Mesothelial cell of epicardium (in vitro differentiated cells): ENCODE measurements at regions not wholly inside any gene's neighbourhood (a gene's known extent, or its start where the extent isn't known, plus 50 kb on each side); places are given as distances from the start of the nearest gene placed in this dataset.

Source experiments
- DNase-seq, 2 experiments: peaks; one replicate each; pipeline ENCODE4 v3.0.0; 2021; ENCODE audit warnings: low spot score in 2 of 2; ENCODE audit not compliant: unreplicated experiment in 2 of 2
- H3K27ac Mint-ChIP-seq: 2 replicates; pipeline ENCODE4 v1.8.0; 2021; ENCODE audit warnings: mixed read lengths
- H3K27me3 Mint-ChIP-seq: 2 replicates; pipeline ENCODE4 v1.8.0; 2021; ENCODE audit warnings: low read depth, mixed read lengths
- H3K36me3 Mint-ChIP-seq: 2 replicates; pipeline ENCODE4 v1.8.0; 2021; ENCODE audit warnings: mixed read lengths
- H3K4me1 Mint-ChIP-seq: 2 replicates; pipeline ENCODE4 v1.8.0; 2021; ENCODE audit warnings: mixed read lengths
- H3K4me3 Mint-ChIP-seq: 2 replicates; pipeline ENCODE4 v1.8.0; 2021; ENCODE audit warnings: mild to moderate bottlenecking, moderate library complexity, mixed read lengths
- H3K9me3 Mint-ChIP-seq: 2 replicates; pipeline ENCODE4 v1.8.0; 2021; ENCODE audit warnings: mixed read lengths
- TF ChIP-seq, protein P1 (sequence below): fragments of 200-600 bp; sonication (generic); IDR thresholded peaks from one replicate; pipeline ENCODE4 v1.5.0; 2021; ENCODE audit warnings: antibody characterized with exemption; ENCODE audit not compliant: unreplicated experiment

DNA sequence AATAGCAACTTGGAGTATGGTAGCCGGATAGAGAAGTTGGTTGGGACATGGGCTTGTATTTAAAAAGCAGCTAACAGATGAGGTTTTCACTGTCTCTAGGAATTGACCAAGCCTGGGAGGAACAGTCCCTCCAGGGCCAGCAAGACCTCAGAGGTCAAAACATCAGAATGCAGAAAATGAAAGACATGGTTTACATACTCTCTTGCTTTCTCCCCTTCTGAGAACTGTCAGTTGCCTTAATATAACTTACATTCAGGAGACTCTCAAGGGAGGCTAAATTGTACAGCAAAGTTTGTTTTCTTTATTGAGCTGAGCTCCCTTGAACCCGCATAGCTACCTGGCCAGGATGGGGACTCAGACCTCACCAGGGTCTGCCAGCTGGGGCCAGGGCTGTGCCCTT is 179.3 kb downstream of the GAS1 start:
- peaks cover 21% of the 10 kb centered on the region for H3K4me1 Mint-ChIP-seq
- H3K4me3 Mint-ChIP-seq: no peak overlapping the region
- H3K27me3 Mint-ChIP-seq: no peaks in the 10 kb centered on the region
- peaks cover 6% of the 10 kb centered on the region for H3K9me3 Mint-ChIP-seq
- no peaks in the 10 kb centered on the region for H3K36me3 Mint-ChIP-seq
- no peak for DNase-seq
- H3K27ac Mint-ChIP-seq: no peak overlapping the region
- TF ChIP-seq, protein P1, sequence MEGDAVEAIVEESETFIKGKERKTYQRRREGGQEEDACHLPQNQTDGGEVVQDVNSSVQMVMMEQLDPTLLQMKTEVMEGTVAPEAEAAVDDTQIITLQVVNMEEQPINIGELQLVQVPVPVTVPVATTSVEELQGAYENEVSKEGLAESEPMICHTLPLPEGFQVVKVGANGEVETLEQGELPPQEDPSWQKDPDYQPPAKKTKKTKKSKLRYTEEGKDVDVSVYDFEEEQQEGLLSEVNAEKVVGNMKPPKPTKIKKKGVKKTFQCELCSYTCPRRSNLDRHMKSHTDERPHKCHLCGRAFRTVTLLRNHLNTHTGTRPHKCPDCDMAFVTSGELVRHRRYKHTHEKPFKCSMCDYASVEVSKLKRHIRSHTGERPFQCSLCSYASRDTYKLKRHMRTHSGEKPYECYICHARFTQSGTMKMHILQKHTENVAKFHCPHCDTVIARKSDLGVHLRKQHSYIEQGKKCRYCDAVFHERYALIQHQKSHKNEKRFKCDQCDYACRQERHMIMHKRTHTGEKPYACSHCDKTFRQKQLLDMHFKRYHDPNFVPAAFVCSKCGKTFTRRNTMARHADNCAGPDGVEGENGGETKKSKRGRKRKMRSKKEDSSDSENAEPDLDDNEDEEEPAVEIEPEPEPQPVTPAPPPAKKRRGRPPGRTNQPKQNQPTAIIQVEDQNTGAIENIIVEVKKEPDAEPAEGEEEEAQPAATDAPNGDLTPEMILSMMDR: no peak

DNA sequence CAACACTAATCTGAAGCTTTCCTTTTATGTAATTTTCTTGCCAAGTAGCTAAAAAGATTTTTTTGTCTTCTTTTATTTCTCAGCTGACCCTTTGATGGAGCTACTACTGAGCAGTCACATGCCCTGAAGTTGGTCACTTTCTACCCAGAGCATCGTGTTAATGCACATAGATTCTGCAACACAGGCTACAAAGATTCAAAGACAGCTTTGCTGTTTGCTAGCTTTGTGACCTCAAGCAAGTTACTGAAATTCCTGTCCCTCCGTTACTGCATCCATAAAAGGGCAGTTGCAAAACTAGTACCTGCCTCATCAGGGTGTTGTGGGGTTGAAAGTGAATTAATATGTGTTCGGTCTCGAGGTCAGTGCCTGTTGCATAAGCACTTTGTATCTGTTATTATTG is 179.9 kb downstream of the GAS1 start:
- DNase-seq: no peak
- Mint-ChIP-seq H3K27me3 (no peaks in the 10 kb centered on the region), H3K9me3 (peaks cover 7% of the 10 kb centered on the region), H3K27ac (no peak overlapping the region), H3K4me1 (peaks cover 21% of the 10 kb centered on the region), H3K36me3 (no peaks in the 10 kb centered on the region), H3K4me3 (no peak overlapping the region)
- TF ChIP-seq, protein P1: no peak

DNA sequence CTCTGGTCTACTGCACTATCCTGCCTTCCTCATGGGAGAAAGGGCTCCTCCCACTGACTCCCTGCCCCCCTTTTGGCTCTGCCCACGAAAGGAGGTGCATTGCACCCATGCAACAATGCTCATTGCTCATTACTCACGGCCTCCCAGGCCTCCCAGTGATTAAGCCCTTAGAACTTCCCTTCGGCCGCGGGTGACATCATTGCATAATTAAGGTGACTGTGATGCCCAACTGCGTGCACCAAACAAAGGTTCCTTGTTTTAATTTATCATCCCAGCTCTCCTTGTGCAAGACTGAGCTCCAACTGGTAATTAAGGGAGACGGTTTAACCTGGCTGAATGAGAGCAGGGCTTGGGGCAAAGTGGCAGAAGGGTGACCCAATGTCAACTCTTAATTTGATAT is 180.4 kb downstream of the GAS1 start:
- no peaks in the 10 kb centered on the region for H3K36me3 Mint-ChIP-seq
- no peak overlapping the region for H3K4me3 Mint-ChIP-seq
- DNase-seq: no peak
- no peaks in the 10 kb centered on the region for H3K27me3 Mint-ChIP-seq
- H3K9me3 Mint-ChIP-seq: peaks cover 7% of the 10 kb centered on the region
- H3K4me1 Mint-ChIP-seq: peaks cover 21% of the 10 kb centered on the region
- TF ChIP-seq, protein P1: no peak
- no peak overlapping the region for H3K27ac Mint-ChIP-seq

DNA sequence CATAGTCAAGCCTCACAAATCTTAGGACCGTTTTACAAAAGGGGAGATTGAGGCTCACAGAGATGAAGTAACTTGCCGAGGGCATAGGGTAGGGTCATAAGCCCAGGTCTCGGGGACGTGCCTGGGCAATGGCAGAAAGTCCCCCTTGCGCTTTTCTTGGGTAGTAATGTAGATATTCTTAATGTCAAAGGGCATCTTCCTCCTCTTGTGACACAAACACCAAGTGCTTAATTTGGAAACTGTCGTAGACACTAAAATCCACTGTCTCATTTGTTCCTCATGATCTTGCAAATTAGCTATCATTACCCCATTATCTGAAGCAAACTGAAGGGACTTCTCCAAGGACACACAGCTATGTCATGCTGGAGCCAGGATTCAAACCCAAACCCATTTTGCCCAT is 180.8 kb downstream of the GAS1 start:
- Mint-ChIP-seq H3K36me3 (no peaks in the 10 kb centered on the region), H3K4me1 (peaks cover 21% of the 10 kb centered on the region), H3K27ac (no peak overlapping the region), H3K4me3 (no peak overlapping the region), H3K9me3 (peaks cover 7% of the 10 kb centered on the region), H3K27me3 (no peaks in the 10 kb centered on the region)
- TF ChIP-seq, protein P1: no peak
- DNase-seq: no peak

DNA sequence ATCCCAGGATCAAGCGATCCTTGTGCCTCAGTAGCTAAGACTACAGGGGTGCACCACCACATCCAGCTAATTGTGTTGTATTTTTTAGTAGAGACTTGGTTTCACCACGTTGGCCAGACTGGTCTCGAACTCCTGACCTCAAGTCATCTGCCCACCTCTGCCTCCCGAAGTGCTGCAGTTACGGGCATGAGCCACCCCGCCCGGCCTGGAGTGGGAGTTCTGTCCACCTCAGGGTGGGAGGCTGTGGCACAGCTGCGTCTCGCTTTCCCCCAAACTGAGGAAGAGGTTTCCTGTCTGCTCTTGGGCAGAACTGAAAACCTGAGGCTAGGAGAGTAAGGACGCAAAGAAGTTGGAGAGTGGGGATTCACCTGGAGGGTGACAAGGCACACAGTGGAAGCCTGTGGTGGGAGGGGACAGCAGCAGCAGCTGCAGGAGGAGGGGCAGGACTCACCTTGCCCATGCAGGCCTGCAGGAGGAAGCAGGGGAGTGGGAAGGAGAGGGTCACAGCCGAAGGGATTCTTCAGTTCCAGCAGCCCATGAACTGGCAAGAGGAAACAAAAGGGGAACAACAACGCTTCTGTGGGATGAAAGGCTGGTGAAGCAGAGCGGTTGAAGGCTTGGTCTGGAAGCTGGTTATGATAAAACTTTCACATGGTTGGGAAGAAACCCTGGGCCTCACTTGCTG is 181.4 kb downstream of the GAS1 start:
- DNase-seq: no peak
- Mint-ChIP-seq H3K36me3 (no peaks in the 10 kb centered on the region), H3K4me3 (no peak overlapping the region), H3K4me1 (peaks cover 23% of the 10 kb centered on the region), H3K27me3 (no peaks in the 10 kb centered on the region), H3K9me3 (peaks cover 7% of the 10 kb centered on the region), H3K27ac (no peak overlapping the region)
- TF ChIP-seq, protein P1: no peak
